Spinal cord (tissue), 9 donors: ENCODE measurements at regions not wholly inside any gene's neighbourhood (a gene's known extent, or its start where the extent isn't known, plus 50 kb on each side); places are given as distances from the start of the nearest gene placed in this dataset.
"Not testable (repeated sequence)": the region's sequence is repeated elsewhere in the genome, so short reads cannot be mapped to it uniquely, and the experiment has no call there.

Experiments used
- DNase-seq, 6 donors: peaks; one replicate each; pipeline versions ENCODE4 v3.0.0 to v3.0.0-alpha.2; 2013 to 2015; ENCODE audit warnings: low spot score in 6 of 6, low read depth in 4 of 6
- H3K27ac ChIP-seq: one replicate; pipeline ENCODE4 v1.5.1; 2013; ENCODE audit warnings: low read depth, low read length, control low read depth
- H3K27me3 ChIP-seq: one replicate; pipeline ENCODE4 v1.6.1; 2013; ENCODE audit warnings: low read length; ENCODE audit not compliant: control insufficient read depth, insufficient read depth
- H3K36me3 ChIP-seq: one replicate; pipeline ENCODE4 v1.6.1; 2013; ENCODE audit warnings: low read length; ENCODE audit not compliant: control insufficient read depth, insufficient read depth
- H3K4me1 ChIP-seq: one replicate; pipeline ENCODE4 v1.6.1; 2013; ENCODE audit warnings: low read length; ENCODE audit not compliant: control insufficient read depth, insufficient read depth
- H3K4me3 ChIP-seq: one replicate; pipeline ENCODE4 v1.5.1; 2013; ENCODE audit warnings: low read depth, low read length, control low read depth
- H3K9me3 ChIP-seq: one replicate; pipeline ENCODE4 v1.6.1; 2013; ENCODE audit warnings: low read length; ENCODE audit not compliant: control insufficient read depth, insufficient read depth
- WGBS: methylation state at CpG from one replicate; pipeline ENCODE4 v1.1.5; 2013; ENCODE audit warnings: missing lambda C conversion rate; ENCODE audit not compliant: insufficient coverage; 5-methylcytosine and 5-hydroxymethylcytosine counted together
- donor health status: healthy.

- Histone ChIP-seq H3K36me3 (no peaks in the 10 kb centered on the region), H3K4me1 (no peaks in the 10 kb centered on the region), H3K4me3 (no peak overlapping the region), H3K27me3 (no peaks in the 10 kb centered on the region), H3K27ac (no peak overlapping the region), H3K9me3 (no peaks in the 10 kb centered on the region)
- WGBS: 67% methylated on average over 1 of the region's 2 CpGs
- DNase-seq: peak in 1 of 6 donors; percentile 31
Observed at GRCh38 chr2:225270861-225271260, 128.6 kb upstream of the NYAP2 start.

- DNase-seq: no peak
- H3K4me1 ChIP-seq: no peaks in the 10 kb centered on the region
- H3K4me3 ChIP-seq: no peak overlapping the region
- H3K27ac ChIP-seq: no peak overlapping the region
- no peaks in the 10 kb centered on the region for H3K27me3 ChIP-seq
- H3K9me3 ChIP-seq: no peaks in the 10 kb centered on the region
- no peaks in the 10 kb centered on the region for H3K36me3 ChIP-seq
Observed at GRCh38 chr2:225270053-225270452, 129.5 kb upstream of the NYAP2 start.

GRCh38 chr2:225254363-225254762, 145.1 kb upstream of the NYAP2 start:
- no peak overlapping the region for H3K27ac ChIP-seq
- peak in 1 of 6 donors; percentile 16 for DNase-seq
- WGBS: no CpG with 5 or more reads among the region's 3 CpGs
- H3K36me3 ChIP-seq: no peaks in the 10 kb centered on the region
- no peaks in the 10 kb centered on the region for H3K4me1 ChIP-seq
- H3K27me3 ChIP-seq: no peaks in the 10 kb centered on the region
- no peaks in the 10 kb centered on the region for H3K9me3 ChIP-seq
- no peak overlapping the region for H3K4me3 ChIP-seq

GRCh38 chr2:225244933-225245332, 154.6 kb upstream of the NYAP2 start:
- Histone ChIP-seq H3K27ac (no peak overlapping the region), H3K36me3 (no peaks in the 10 kb centered on the region), H3K4me1 (no peaks in the 10 kb centered on the region), H3K27me3 (no peaks in the 10 kb centered on the region), H3K9me3 (no peaks in the 10 kb centered on the region), H3K4me3 (no peak overlapping the region)
- DNase-seq: peak in 1 of 6 donors; percentile 33
- 100% methylated on average over 1 of the region's 4 CpGs for WGBS

- DNase-seq: no peak
- no peaks in the 10 kb centered on the region for H3K36me3 ChIP-seq
Observed at GRCh38 chr2:225236769-225237323, 162.7 kb upstream of the NYAP2 start.

GRCh38 chr2:225233234-225233633, 166.3 kb upstream of the NYAP2 start:
- no peak for DNase-seq
- Histone ChIP-seq H3K27ac (no peak overlapping the region), H3K4me1 (no peaks in the 10 kb centered on the region), H3K27me3 (no peaks in the 10 kb centered on the region), H3K9me3 (no peaks in the 10 kb centered on the region), H3K36me3 (no peaks in the 10 kb centered on the region), H3K4me3 (no peak overlapping the region)
- 78% methylated on average over 4 of the region's 4 CpGs for WGBS

More at GRCh38 chr2:225236769-225237323, 162.7 kb upstream of the NYAP2 start:
- no peak overlapping the region for H3K27ac ChIP-seq
- H3K27me3 ChIP-seq: no peaks in the 10 kb centered on the region
- H3K4me3 ChIP-seq: no peak overlapping the region
- no peaks in the 10 kb centered on the region for H3K4me1 ChIP-seq
- H3K9me3 ChIP-seq: no peaks in the 10 kb centered on the region
- WGBS: 100% methylated on average over 1 of the region's 4 CpGs

- DNase-seq: no peak
- no peaks in the 10 kb centered on the region for H3K4me1 ChIP-seq
- no peaks in the 10 kb centered on the region for H3K36me3 ChIP-seq
- WGBS: 52% methylated on average over 4 of the region's 6 CpGs
- no peaks in the 10 kb centered on the region for H3K27me3 ChIP-seq
- H3K4me3 ChIP-seq: no peak overlapping the region
- H3K9me3 ChIP-seq: no peaks in the 10 kb centered on the region
- H3K27ac ChIP-seq: no peak overlapping the region
Observed at GRCh38 chr2:225231900-225232299, 167.6 kb upstream of the NYAP2 start.

- 96% methylated on average over 22 of the region's 31 CpGs for WGBS
- DNase-seq, H3K4me3 ChIP-seq, H3K36me3 ChIP-seq, H3K27ac ChIP-seq, H3K4me1 ChIP-seq, H3K9me3 ChIP-seq, H3K27me3 ChIP-seq: not testable (repeated sequence)
Observed at GRCh38 chr2:225229346-225229745, 170.2 kb upstream of the NYAP2 start.

GRCh38 chr2:225226441-225226840, 173.1 kb upstream of the NYAP2 start:
- DNase-seq: no peak
- 100% methylated on average over 1 of the region's 4 CpGs for WGBS
- no peaks in the 10 kb centered on the region for H3K36me3 ChIP-seq
- no peak overlapping the region for H3K27ac ChIP-seq
- H3K4me3 ChIP-seq: no peak overlapping the region
- no peaks in the 10 kb centered on the region for H3K27me3 ChIP-seq
- no peaks in the 10 kb centered on the region for H3K9me3 ChIP-seq
- no peaks in the 10 kb centered on the region for H3K4me1 ChIP-seq

- Histone ChIP-seq H3K27me3 (no peaks in the 10 kb centered on the region), H3K27ac (no peak overlapping the region), H3K9me3 (no peaks in the 10 kb centered on the region), H3K4me3 (no peak overlapping the region), H3K4me1 (no peaks in the 10 kb centered on the region), H3K36me3 (no peaks in the 10 kb centered on the region)
- no peak for DNase-seq
Observed at GRCh38 chr2:225223301-225223700, 176.2 kb upstream of the NYAP2 start.
